Stomach (tissue), 4 donors: ENCODE measurements at regions not wholly inside any gene's neighbourhood (a gene's known extent, or its start where the extent isn't known, plus 50 kb on each side); places are given as distances from the start of the nearest gene placed in this dataset.

Experiments used
- CTCF ChIP-seq, 7 experiments: fragments of 450-650 bp in 4 of 7; fragments of 200-600 bp in 3 of 7; sonication (generic) in 3 of 7; IDR thresholded peaks; one replicate each; pipeline ENCODE4 v1.5.1; 2016 to 2019; ENCODE audit warnings: antibody characterized with exemption in 7 of 7, control low read depth in 2 of 7, mild to moderate bottlenecking in 1 of 7
- EP300 ChIP-seq: sonication (generic); formaldehyde crosslinking; IDR thresholded peaks from one replicate; pipeline ENCODE4 v1.6.1; 2017; ENCODE audit warnings: antibody characterized with exemption
- POLR2A ChIP-seq, 4 donors: fragments of 450-650 bp; IDR thresholded peaks; one replicate each; pipeline ENCODE4 v1.6.1; 2016; ENCODE audit warnings: antibody characterized with exemption in 4 of 4, control low read depth in 2 of 4, mild to moderate bottlenecking in 1 of 4, moderate library complexity in 1 of 4
- POLR2AphosphoS5 ChIP-seq, 3 donors: sonication (generic); formaldehyde crosslinking; IDR thresholded peaks; one replicate each; pipeline ENCODE4 v1.6.1; 2016; ENCODE audit warnings: antibody characterized with exemption in 3 of 3

GRCh38 chr14:50020184-50020583 is 96.2 kb downstream of the VCPKMT start:
- TF ChIP-seq CTCF (IDR thresholded peaks at IDR 0.05) (no peak), EP300 (no peak), POLR2A (IDR thresholded peaks at IDR 0.05) (no peak), POLR2AphosphoS5 (IDR thresholded peaks at IDR 0.05) (no peak)
